HCT116 (cell line): ENCODE measurements at regions not wholly inside any gene's neighbourhood (a gene's known extent, or its start where the extent isn't known, plus 50 kb on each side); places are given as distances from the start of the nearest gene placed in this dataset.

Experiments used
- ATAC-seq: fragments of 200-7000 bp; cut with Tn5 transposase; 2 replicates; pipeline ENCODE4 v1.9.1; 2020; ENCODE audit warnings: mild to moderate bottlenecking, moderate library complexity
- BruUV-seq: library from RNA; stranded (reverse); fragments of 400-500 nt; replicated peaks from 2 replicates; lab custom pipeline; 2021; lab: Mats Ljungman, UMichigan
- CTCF ChIA-PET: fragments of 300-600 bp; sonication (Branson Sonifier 250); formaldehyde crosslinking; loops from one replicate; lab custom pipeline; 2021; ENCODE audit warnings: antibody characterized with exemption; lab: Charles Lee
- POLR2A ChIA-PET: fragments of 300-600, 350-600 bp; sonication (Branson Sonifier 250); formaldehyde crosslinking; loops from one replicate; lab custom pipeline; 2021; ENCODE audit warnings: antibody characterized with exemption; lab: Charles Lee
- RAD21 ChIA-PET, 2 experiments: fragments of 300-600 bp; sonication (Branson Sonifier 250); formaldehyde crosslinking; loops; one replicate each; lab custom pipeline; 2023; ENCODE audit warnings: low total read pairs in 2 of 2; ENCODE audit not compliant: uncharacterized antibody in 2 of 2, unreplicated experiment in 2 of 2, low non-redundant PET in 1 of 2; lab: Charles Lee
- DNase-seq: peaks from one replicate; pipeline ENCODE4 v3.0.0-alpha.2; 2010; ENCODE audit warnings: low read depth, low spot score
- H2AFZ ChIP-seq: fragments of 200-600 bp; shearing (Covaris generic), sonication (generic); 2 replicates; pipeline ENCODE4 v1.6.1; 2017; ENCODE audit warnings: low read depth, mixed run types, mixed read lengths, antibody characterized with exemption, low read length; ENCODE audit not compliant: poor library complexity, severe bottlenecking
- H3K27ac ChIP-seq: 2 replicates; pipeline ENCODE4 v1.5.1; 2012; ENCODE audit warnings: low read depth, low read length
- H3K27me3 ChIP-seq: fragments of 200-600 bp; sonication (generic); 2 replicates; pipeline ENCODE4 v1.6.1; 2016; ENCODE audit warnings: mixed run types, low read length, mixed read lengths; ENCODE audit not compliant: insufficient read depth
- H3K36me3 ChIP-seq, 2 experiments: fragments of 200-500 bp in 1 of 2; fragments of 200-600 bp in 1 of 2; sonication (Bioruptor generic) in 1 of 2; sonication (generic) in 1 of 2; 2 replicates each; pipeline versions ENCODE4 v1.5.1 to v1.6.1; 2014 to 2016; ENCODE audit warnings: low read length in 2 of 2, inconsistent platforms in 1 of 2, mixed read lengths in 1 of 2, mixed run types in 1 of 2; ENCODE audit not compliant: insufficient read depth in 2 of 2, control insufficient read depth in 1 of 2
- H3K4me1 ChIP-seq, 2 experiments: fragments of 200-600 bp in 1 of 2; sonication (generic) in 1 of 2; 2 replicates each; pipeline versions ENCODE4 v1.5.1 to v1.6.1; 2012 to 2017; ENCODE audit warnings: low read length in 2 of 2, inconsistent platforms in 1 of 2, mild to moderate bottlenecking in 1 of 2, mixed read lengths in 1 of 2, mixed run types in 1 of 2, moderate library complexity in 1 of 2; ENCODE audit not compliant: insufficient read depth in 2 of 2, control insufficient read depth in 1 of 2
- H3K4me2 ChIP-seq: fragments of 200-600 bp; sonication (generic); 2 replicates; pipeline ENCODE4 v1.6.1; 2017; ENCODE audit warnings: mixed run types, low read length, mixed read lengths
- H3K4me3 ChIP-seq, 2 experiments: fragments of 200-600 bp in 1 of 2; sonication (generic) in 1 of 2; replicated peaks in 1 of 2; 2 replicates each; pipeline ENCODE4 v1.5.1; 2011 to 2016; ENCODE audit warnings: low read length in 2 of 2, control low read depth in 1 of 2, low read depth in 1 of 2, mild to moderate bottlenecking in 1 of 2, mixed read lengths in 1 of 2, mixed run types in 1 of 2
- H3K79me2 ChIP-seq: fragments of 200-600 bp; sonication (generic); 2 replicates; pipeline ENCODE4 v1.6.1; 2017; ENCODE audit warnings: mild to moderate bottlenecking, mixed run types, low read length, moderate library complexity, mixed read lengths; ENCODE audit not compliant: insufficient read depth
- H3K9ac ChIP-seq: fragments of 200-600 bp; sonication (generic); 2 replicates; pipeline ENCODE4 v1.6.1; 2016; ENCODE audit warnings: low read length, mixed read lengths
- H3K9me2 ChIP-seq: fragments of 200-600 bp; sonication (generic), shearing (Covaris generic); 2 replicates; pipeline ENCODE4 v1.6.1; 2017; ENCODE audit warnings: mixed run types, mild to moderate bottlenecking, moderate library complexity; ENCODE audit not compliant: insufficient read depth
- H3K9me3 ChIP-seq, 2 experiments: fragments of 200-500 bp in 1 of 2; fragments of 200-600 bp in 1 of 2; sonication (Bioruptor generic) in 1 of 2; sonication (generic) in 1 of 2; 2 replicates each; pipeline ENCODE4 v1.6.1; 2014 to 2017; ENCODE audit warnings: low read length in 2 of 2, mixed read lengths in 2 of 2, inconsistent platforms in 1 of 2, low read depth in 1 of 2, mild to moderate bottlenecking in 1 of 2, mixed run types in 1 of 2, moderate library complexity in 1 of 2; ENCODE audit not compliant: control insufficient read depth in 1 of 2, insufficient read depth in 1 of 2
- H4K20me1 ChIP-seq: fragments of 200-600 bp; sonication (generic), shearing (Covaris generic); 2 replicates; pipeline ENCODE4 v1.6.1; 2017; ENCODE audit warnings: mixed run types, mild to moderate bottlenecking, moderate library complexity; ENCODE audit not compliant: insufficient read depth
- ATF3 ChIP-seq: IDR thresholded peaks from 2 replicates; pipeline ENCODE4 v1.6.1; 2012
- CEBPB ChIP-seq: IDR thresholded peaks from 2 replicates; pipeline ENCODE4 v1.6.1; 2012; ENCODE audit warnings: low read depth
- CTCF ChIP-seq, 3 experiments: fragments of 200-600 bp in 1 of 3; sonication (generic) in 1 of 3; IDR thresholded peaks in 2 of 3; conservative IDR thresholded peaks in 1 of 3; 2 replicates each; pipeline ENCODE4 v1.5.1; 2012 to 2017; ENCODE audit warnings: low read depth in 2 of 3, low read length in 2 of 3, antibody characterized with exemption in 1 of 3, borderline replicate concordance in 1 of 3, control low read depth in 1 of 3, mild to moderate bottlenecking in 1 of 3, mixed read lengths in 1 of 3, mixed run types in 1 of 3, moderate library complexity in 1 of 3; ENCODE audit not compliant: insufficient read depth in 1 of 3
- EZH2 ChIP-seq: fragments of 200-600 bp; sonication (generic); IDR thresholded peaks from 2 replicates; pipeline ENCODE4 v1.6.1; 2017; ENCODE audit warnings: antibody characterized with exemption, mixed run types
- EZH2phosphoT487 ChIP-seq: fragments of 200-600 bp; IDR thresholded peaks from 2 replicates; pipeline ENCODE4 v1.6.1; 2018; ENCODE audit warnings: antibody characterized with exemption, borderline replicate concordance
- JUND ChIP-seq: IDR thresholded peaks from 2 replicates; pipeline ENCODE4 v1.6.1; 2012
- MAX ChIP-seq: IDR thresholded peaks from 2 replicates; pipeline ENCODE4 v1.6.1; 2012
- POLR2A ChIP-seq: IDR thresholded peaks from 2 replicates; pipeline ENCODE4 v1.7.0; 2011; ENCODE audit warnings: borderline replicate concordance; ENCODE audit not compliant: insufficient read depth, insufficient read length; ENCODE audit errors: extremely low read depth
- SP1 ChIP-seq: IDR thresholded peaks from 2 replicates; pipeline ENCODE4 v1.6.1; 2012; ENCODE audit warnings: low read depth
- SRF ChIP-seq: IDR thresholded peaks from 2 replicates; pipeline ENCODE4 v1.6.1; 2012; ENCODE audit warnings: low read depth
- YY1 ChIP-seq: IDR thresholded peaks from 2 replicates; pipeline ENCODE4 v1.6.1; 2011; ENCODE audit warnings: low read length, low read depth, moderate library complexity, mild to moderate bottlenecking; ENCODE audit not compliant: insufficient replicate concordance; ENCODE audit errors: extremely low read depth
- ZBTB33 ChIP-seq: IDR thresholded peaks from 2 replicates; pipeline ENCODE4 v1.6.1; 2011; ENCODE audit warnings: mild to moderate bottlenecking, low read length, moderate library complexity; ENCODE audit not compliant: insufficient replicate concordance; ENCODE audit errors: extremely low read depth
- ZFX ChIP-seq: fragments of 450-650 bp; IDR thresholded peaks from 2 replicates; pipeline ENCODE4 v1.6.1; 2017
- intact Hi-C: fragments of 100-400 bp; cut with micrococcal nuclease; formaldehyde crosslinking; loops from 2 replicates; pipeline ENCODE4 v1.10.0; 2022

- TF ChIP-seq ZBTB33 (no peak), CTCF (IDR thresholded peaks at IDR 0.05 in 2 of 3, conservative IDR thresholded peaks at IDR 0.05 in 1 of 3; ENCODE audit: borderline replicate concordance in 1 of 3, insufficient read depth in 1 of 3, low read depth in 2 of 3, low read length in 2 of 3) (no peak), POLR2A (no peak), ATF3 (no peak), MAX (no peak), SRF (no peak), SP1 (no peak), JUND (no peak), CEBPB (no peak), EZH2 (no peak)
Measured at GRCh38 chr3:35969406-35969805, 330.1 kb downstream of the ARPP21 start (continued).

GRCh38 chr3:35970793-35971192, 331.5 kb downstream of the ARPP21 start:
- H3K27ac ChIP-seq, result no peak overlapping the region
- DNase-seq (no peak), ATAC-seq (no peak)
- peaks cover 0 to 4% of the 10 kb centered on the region in 2 experiments; a peak in 2 of 4 replicates for H3K9me3 ChIP-seq
- intact Hi-C loops, result no loop called here
- ChIA-PET RAD21 (no interaction called here), CTCF (no interaction called here), POLR2A (no interaction called here)
- BruUV-seq, result no TSS peak
- no peaks in the 10 kb centered on the region for H3K79me2 ChIP-seq
- H3K9me2 ChIP-seq, result no peaks in the 10 kb centered on the region
- TF ChIP-seq ZFX, result no peak
- TF ChIP-seq YY1, result no peak
- TF ChIP-seq ATF3, result no peak
- TF ChIP-seq EZH2phosphoT487, result no peak
- no peak for TF ChIP-seq ZBTB33
- no peak for TF ChIP-seq CTCF (IDR thresholded peaks at IDR 0.05 in 2 of 3, conservative IDR thresholded peaks at IDR 0.05 in 1 of 3; ENCODE audit: borderline replicate concordance in 1 of 3, insufficient read depth in 1 of 3, low read depth in 2 of 3, low read length in 2 of 3)
- no peaks in the 10 kb centered on the region for H3K27me3 ChIP-seq
- no peaks in the 10 kb centered on the region for H3K4me1 ChIP-seq
- no peak overlapping the region for H3K9ac ChIP-seq
- no peak overlapping the region for H3K4me3 ChIP-seq
- no peak overlapping the region for H3K4me2 ChIP-seq
- H2AFZ ChIP-seq, result no peak overlapping the region
- no peaks in the 10 kb centered on the region for H4K20me1 ChIP-seq
- H3K36me3 ChIP-seq, result no peaks in the 10 kb centered on the region
